SK-N-SH (cell line): ENCODE measurements at regions not wholly inside any gene's neighbourhood (a gene's known extent, or its start where the extent isn't known, plus 50 kb on each side); places are given as distances from the start of the nearest gene placed in this dataset.

ENCODE experiments used
- EP300 ChIP-seq, 2 experiments: IDR thresholded peaks; 2 replicates each; pipeline versions ENCODE4 v1.4.0 to v1.6.1; 2012; ENCODE audit warnings: borderline replicate concordance in 1 of 2, low read depth in 1 of 2, low read length in 1 of 2
- POLR2AphosphoS5 ChIP-seq: IDR thresholded peaks from 2 replicates; pipeline ENCODE4 v1.6.1; 2012; ENCODE audit warnings: low read depth, low read length
- RCOR1 ChIP-seq: fragments of 150-350 bp; IDR thresholded peaks from 2 replicates; pipeline ENCODE4 v1.6.1; 2017; ENCODE audit warnings: antibody characterized with exemption, low read length
- RFX5 ChIP-seq: IDR thresholded peaks from 2 replicates; pipeline ENCODE4 v1.6.1; 2012; ENCODE audit warnings: mild to moderate bottlenecking, improper control_type of control experiment, low read length
- SMC3 ChIP-seq: IDR thresholded peaks from 2 replicates; pipeline ENCODE4 v1.6.1; 2012; ENCODE audit warnings: low read depth, low read length, improper control_type of control experiment
- TAF1 ChIP-seq: IDR thresholded peaks from 2 replicates; pipeline ENCODE4 v1.6.1; 2012; ENCODE audit warnings: low read depth, mild to moderate bottlenecking, low read length, moderate library complexity, borderline replicate concordance
- TF ChIP-seq, protein P1 (sequence below): fragments of 200-600 bp; sonication (generic); IDR thresholded peaks from 2 replicates; pipeline ENCODE4 v1.6.1; 2017; ENCODE audit warnings: antibody characterized with exemption, mild to moderate bottlenecking, moderate library complexity
- TF ChIP-seq, protein P2 (sequence below): fragments of 150-350 bp; IDR thresholded peaks from 2 replicates; pipeline ENCODE4 v1.6.1; 2017; ENCODE audit warnings: antibody characterized with exemption, low read length, low read depth, borderline replicate concordance
- TF ChIP-seq, protein P3 (sequence below): IDR thresholded peaks from 2 replicates; pipeline ENCODE4 v1.6.1; 2012; ENCODE audit warnings: mild to moderate bottlenecking, low read depth, low read length, moderate library complexity

DNA sequence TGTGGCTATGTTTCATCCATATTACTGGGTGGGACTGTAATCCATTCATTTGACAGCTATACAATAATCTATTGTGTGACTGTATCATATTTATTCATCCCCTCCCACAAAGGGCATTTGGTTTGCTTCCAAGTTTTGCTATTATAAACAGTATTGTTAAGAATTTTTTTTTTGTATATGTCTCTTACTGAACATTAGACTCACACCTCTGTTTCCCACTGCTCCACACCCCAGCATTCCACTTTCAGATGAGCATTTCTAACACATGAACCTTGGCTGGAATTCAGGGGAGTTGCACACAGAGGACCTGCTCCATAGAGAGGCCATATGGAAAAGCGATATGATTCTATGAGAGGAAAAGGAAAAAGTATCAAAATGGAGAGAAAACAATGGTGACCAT lies 81.6 kb upstream of the DKK2 start:
- TF ChIP-seq POLR2AphosphoS5 = no peak
- no peak for TF ChIP-seq TAF1
- TF ChIP-seq, protein P1, sequence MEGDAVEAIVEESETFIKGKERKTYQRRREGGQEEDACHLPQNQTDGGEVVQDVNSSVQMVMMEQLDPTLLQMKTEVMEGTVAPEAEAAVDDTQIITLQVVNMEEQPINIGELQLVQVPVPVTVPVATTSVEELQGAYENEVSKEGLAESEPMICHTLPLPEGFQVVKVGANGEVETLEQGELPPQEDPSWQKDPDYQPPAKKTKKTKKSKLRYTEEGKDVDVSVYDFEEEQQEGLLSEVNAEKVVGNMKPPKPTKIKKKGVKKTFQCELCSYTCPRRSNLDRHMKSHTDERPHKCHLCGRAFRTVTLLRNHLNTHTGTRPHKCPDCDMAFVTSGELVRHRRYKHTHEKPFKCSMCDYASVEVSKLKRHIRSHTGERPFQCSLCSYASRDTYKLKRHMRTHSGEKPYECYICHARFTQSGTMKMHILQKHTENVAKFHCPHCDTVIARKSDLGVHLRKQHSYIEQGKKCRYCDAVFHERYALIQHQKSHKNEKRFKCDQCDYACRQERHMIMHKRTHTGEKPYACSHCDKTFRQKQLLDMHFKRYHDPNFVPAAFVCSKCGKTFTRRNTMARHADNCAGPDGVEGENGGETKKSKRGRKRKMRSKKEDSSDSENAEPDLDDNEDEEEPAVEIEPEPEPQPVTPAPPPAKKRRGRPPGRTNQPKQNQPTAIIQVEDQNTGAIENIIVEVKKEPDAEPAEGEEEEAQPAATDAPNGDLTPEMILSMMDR = no peak
- no peak for TF ChIP-seq RFX5
- TF ChIP-seq, protein P2, sequence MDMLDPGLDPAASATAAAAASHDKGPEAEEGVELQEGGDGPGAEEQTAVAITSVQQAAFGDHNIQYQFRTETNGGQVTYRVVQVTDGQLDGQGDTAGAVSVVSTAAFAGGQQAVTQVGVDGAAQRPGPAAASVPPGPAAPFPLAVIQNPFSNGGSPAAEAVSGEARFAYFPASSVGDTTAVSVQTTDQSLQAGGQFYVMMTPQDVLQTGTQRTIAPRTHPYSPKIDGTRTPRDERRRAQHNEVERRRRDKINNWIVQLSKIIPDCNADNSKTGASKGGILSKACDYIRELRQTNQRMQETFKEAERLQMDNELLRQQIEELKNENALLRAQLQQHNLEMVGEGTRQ = no peak
- no peak for TF ChIP-seq SMC3
- TF ChIP-seq, protein P3, sequence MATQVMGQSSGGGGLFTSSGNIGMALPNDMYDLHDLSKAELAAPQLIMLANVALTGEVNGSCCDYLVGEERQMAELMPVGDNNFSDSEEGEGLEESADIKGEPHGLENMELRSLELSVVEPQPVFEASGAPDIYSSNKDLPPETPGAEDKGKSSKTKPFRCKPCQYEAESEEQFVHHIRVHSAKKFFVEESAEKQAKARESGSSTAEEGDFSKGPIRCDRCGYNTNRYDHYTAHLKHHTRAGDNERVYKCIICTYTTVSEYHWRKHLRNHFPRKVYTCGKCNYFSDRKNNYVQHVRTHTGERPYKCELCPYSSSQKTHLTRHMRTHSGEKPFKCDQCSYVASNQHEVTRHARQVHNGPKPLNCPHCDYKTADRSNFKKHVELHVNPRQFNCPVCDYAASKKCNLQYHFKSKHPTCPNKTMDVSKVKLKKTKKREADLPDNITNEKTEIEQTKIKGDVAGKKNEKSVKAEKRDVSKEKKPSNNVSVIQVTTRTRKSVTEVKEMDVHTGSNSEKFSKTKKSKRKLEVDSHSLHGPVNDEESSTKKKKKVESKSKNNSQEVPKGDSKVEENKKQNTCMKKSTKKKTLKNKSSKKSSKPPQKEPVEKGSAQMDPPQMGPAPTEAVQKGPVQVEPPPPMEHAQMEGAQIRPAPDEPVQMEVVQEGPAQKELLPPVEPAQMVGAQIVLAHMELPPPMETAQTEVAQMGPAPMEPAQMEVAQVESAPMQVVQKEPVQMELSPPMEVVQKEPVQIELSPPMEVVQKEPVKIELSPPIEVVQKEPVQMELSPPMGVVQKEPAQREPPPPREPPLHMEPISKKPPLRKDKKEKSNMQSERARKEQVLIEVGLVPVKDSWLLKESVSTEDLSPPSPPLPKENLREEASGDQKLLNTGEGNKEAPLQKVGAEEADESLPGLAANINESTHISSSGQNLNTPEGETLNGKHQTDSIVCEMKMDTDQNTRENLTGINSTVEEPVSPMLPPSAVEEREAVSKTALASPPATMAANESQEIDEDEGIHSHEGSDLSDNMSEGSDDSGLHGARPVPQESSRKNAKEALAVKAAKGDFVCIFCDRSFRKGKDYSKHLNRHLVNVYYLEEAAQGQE = no peak
- no peak for TF ChIP-seq EP300 (IDR thresholded peaks at IDR 0.05; ENCODE audit: borderline replicate concordance in 1 of 2, low read depth in 1 of 2, low read length in 1 of 2)
- TF ChIP-seq RCOR1 = no peak
